DOHH2 (cell line): ENCODE measurements at regions not wholly inside any gene's neighbourhood (a gene's known extent, or its start where the extent isn't known, plus 50 kb on each side); places are given as distances from the start of the nearest gene placed in this dataset.
A peak's percentile ranks its signal among the peaks of the same experiment; 100 is the strongest.

Experiments used
- H3F3A ChIP-seq: fragments of 200-600 bp; sonication (generic), shearing (Covaris generic); 2 replicates; pipeline ENCODE4 v1.6.0; 2016; ENCODE audit warnings: antibody characterized with exemption, mild to moderate bottlenecking; ENCODE audit not compliant: control insufficient read depth, insufficient read depth
- H3K27ac ChIP-seq: fragments of 200-600 bp; sonication (generic); 2 replicates; pipeline ENCODE4 v1.5.1; 2014; ENCODE audit warnings: low read depth, mild to moderate bottlenecking, low read length, moderate library complexity
- H3K27me3 ChIP-seq: fragments of 200-600 bp; sonication (generic); 2 replicates; pipeline ENCODE4 v1.6.1; 2014; ENCODE audit warnings: mild to moderate bottlenecking, low read length, mixed read lengths; ENCODE audit not compliant: control insufficient read depth
- H3K36me3 ChIP-seq: fragments of 200-600 bp; sonication (generic); 2 replicates; pipeline ENCODE4 v1.6.1; 2014; ENCODE audit warnings: mild to moderate bottlenecking, low read length, moderate library complexity, mixed read lengths; ENCODE audit not compliant: control insufficient read depth
- H3K4me1 ChIP-seq: fragments of 200-600 bp; sonication (generic); 2 replicates; pipeline ENCODE4 v1.6.1; 2014; ENCODE audit warnings: mild to moderate bottlenecking, low read length, mixed read lengths; ENCODE audit not compliant: control insufficient read depth
- H3K4me2 ChIP-seq: fragments of 200-600 bp; sonication (generic); 2 replicates; pipeline ENCODE4 v1.6.0; 2014; ENCODE audit warnings: mild to moderate bottlenecking, low read length, moderate library complexity
- H3K4me3 ChIP-seq: fragments of 200-600 bp; sonication (generic); 2 replicates; pipeline ENCODE4 v1.5.1; 2014; ENCODE audit warnings: mild to moderate bottlenecking, low read length, mixed read lengths
- H3K79me2 ChIP-seq: fragments of 200-600 bp; sonication (generic); 2 replicates; pipeline ENCODE4 v1.6.1; 2014; ENCODE audit warnings: mild to moderate bottlenecking, low read length, mixed read lengths; ENCODE audit not compliant: control insufficient read depth
- H3K9me2 ChIP-seq: fragments of 200-600 bp; sonication (generic); replicated peaks from 2 replicates; pipeline ENCODE4 v1.6.1; 2014; ENCODE audit warnings: mild to moderate bottlenecking, low read length, mixed read lengths; ENCODE audit not compliant: control insufficient read depth
- H3K9me3 ChIP-seq: fragments of 200-600 bp; sonication (generic); 2 replicates; pipeline ENCODE4 v1.6.1; 2014; ENCODE audit warnings: antibody characterized with exemption, low read length, mixed read lengths; ENCODE audit not compliant: control insufficient read depth, insufficient read depth
- H4K20me1 ChIP-seq: fragments of 200-600 bp; sonication (generic); 2 replicates; pipeline ENCODE4 v1.6.0; 2014; ENCODE audit warnings: low read depth, mild to moderate bottlenecking, antibody characterized with exemption, low read length, moderate library complexity; ENCODE audit not compliant: control insufficient read depth, insufficient read depth
- CTCF ChIP-seq: fragments of 200-600 bp; sonication (generic); IDR thresholded peaks from one replicate; pipeline ENCODE4 v1.5.1; 2014; ENCODE audit warnings: antibody characterized with exemption, mild to moderate bottlenecking, low read depth, low read length; ENCODE audit not compliant: poor library complexity, severe bottlenecking
- EZH2phosphoT487 ChIP-seq: fragments of 200-600 bp; sonication (generic); IDR thresholded peaks from 2 replicates; pipeline ENCODE4 v1.6.1; 2017; ENCODE audit warnings: borderline replicate concordance, mild to moderate bottlenecking, antibody characterized with exemption, low read length, moderate library complexity, mixed read lengths

DNA sequence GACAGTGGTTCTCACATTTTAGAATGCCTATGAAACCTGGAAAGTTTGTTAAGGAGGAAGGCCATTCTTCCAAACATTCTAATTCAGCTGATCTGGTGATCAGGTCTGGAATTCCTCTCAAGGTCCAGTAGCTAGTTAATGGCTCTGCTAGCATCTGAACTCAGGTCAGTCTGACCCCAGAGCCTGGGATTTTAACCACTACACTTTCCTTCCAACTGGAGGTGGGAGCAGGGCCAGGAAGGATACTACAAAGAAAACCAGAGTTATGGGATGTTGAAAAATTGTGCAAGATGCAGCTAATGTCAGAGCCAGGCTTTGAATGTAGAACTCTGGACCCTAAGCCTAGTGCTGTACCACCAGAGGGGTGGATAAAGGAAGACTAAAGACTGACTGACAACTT, 73.6 kb upstream of the NID2 start:
- H3K4me1 ChIP-seq: no peaks in the 10 kb centered on the region
- no peaks in the 10 kb centered on the region for H3K79me2 ChIP-seq
- no peak for TF ChIP-seq EZH2phosphoT487
- no peak for TF ChIP-seq CTCF
- H3K27ac ChIP-seq: no peak overlapping the region
- H3K27me3 ChIP-seq: no peaks in the 10 kb centered on the region
- H3F3A ChIP-seq: no peaks in the 10 kb centered on the region
- no peak overlapping the region for H3K4me2 ChIP-seq
- no peaks in the 10 kb centered on the region for H3K36me3 ChIP-seq
- no peaks in the 10 kb centered on the region for H4K20me1 ChIP-seq
- H3K9me3 ChIP-seq: no peaks in the 10 kb centered on the region
- no peak overlapping the region for H3K4me3 ChIP-seq
- no peaks in the 10 kb centered on the region for H3K9me2 ChIP-seq

- H3K36me3 ChIP-seq: no peaks in the 10 kb centered on the region
- H4K20me1 ChIP-seq: no peaks in the 10 kb centered on the region
- peaks cover 7% of the 10 kb centered on the region; the same call in 1 of the 2 replicates for H3K4me1 ChIP-seq
- H3K79me2 ChIP-seq: no peaks in the 10 kb centered on the region
- H3F3A ChIP-seq: no peaks in the 10 kb centered on the region
- no peaks in the 10 kb centered on the region for H3K27me3 ChIP-seq
- no peaks in the 10 kb centered on the region for H3K9me2 ChIP-seq
- peak overlapping the region; percentile 38 for H3K4me2 ChIP-seq
- TF ChIP-seq EZH2phosphoT487: no peak
- TF ChIP-seq CTCF: peak; percentile 68
- no peak overlapping the region for H3K4me3 ChIP-seq
- no peaks in the 10 kb centered on the region for H3K9me3 ChIP-seq
- H3K27ac ChIP-seq: no peak overlapping the region
These were observed 62.9 kb upstream of the NID2 start for GRCh38 chr14:52131640-52132320.

DNA sequence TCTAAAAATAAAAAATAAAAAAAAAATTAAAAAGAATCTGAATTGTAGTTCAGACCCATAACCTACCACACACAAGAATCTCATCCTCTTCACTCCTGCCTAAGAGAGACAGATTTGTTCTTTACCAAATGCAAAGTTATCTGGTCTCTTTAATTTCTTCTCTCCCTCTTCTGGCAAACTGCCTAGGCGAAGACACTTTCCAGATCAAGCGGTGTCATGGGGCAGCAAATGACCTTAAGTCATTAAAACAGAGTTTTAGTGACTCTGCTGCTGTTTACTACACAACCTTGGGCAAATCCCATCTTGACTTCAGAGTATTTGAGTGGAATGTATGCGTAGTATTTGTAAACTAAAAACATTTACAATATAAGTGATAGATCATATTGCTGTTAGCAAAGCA, 60.9 kb upstream of the NID2 start:
- H3K9me2 ChIP-seq: no peaks in the 10 kb centered on the region
- H3K4me3 ChIP-seq: no peak overlapping the region
- H4K20me1 ChIP-seq: no peaks in the 10 kb centered on the region
- TF ChIP-seq CTCF: no peak
- TF ChIP-seq EZH2phosphoT487: no peak
- no peak overlapping the region for H3K27ac ChIP-seq
- no peaks in the 10 kb centered on the region for H3K36me3 ChIP-seq
- no peaks in the 10 kb centered on the region for H3K79me2 ChIP-seq
- H3K4me1 ChIP-seq: peaks cover 7% of the 10 kb centered on the region; the same call in 1 of the 2 replicates
- no peak overlapping the region for H3K4me2 ChIP-seq
- H3K27me3 ChIP-seq: no peaks in the 10 kb centered on the region
- no peaks in the 10 kb centered on the region for H3K9me3 ChIP-seq
- no peaks in the 10 kb centered on the region for H3F3A ChIP-seq
